ENCODE measurements at regions not wholly inside any gene's neighbourhood (a gene's known extent, or its start where the extent isn't known, plus 50 kb on each side); places are given as distances from the start of the nearest gene placed in this dataset.

DNA sequence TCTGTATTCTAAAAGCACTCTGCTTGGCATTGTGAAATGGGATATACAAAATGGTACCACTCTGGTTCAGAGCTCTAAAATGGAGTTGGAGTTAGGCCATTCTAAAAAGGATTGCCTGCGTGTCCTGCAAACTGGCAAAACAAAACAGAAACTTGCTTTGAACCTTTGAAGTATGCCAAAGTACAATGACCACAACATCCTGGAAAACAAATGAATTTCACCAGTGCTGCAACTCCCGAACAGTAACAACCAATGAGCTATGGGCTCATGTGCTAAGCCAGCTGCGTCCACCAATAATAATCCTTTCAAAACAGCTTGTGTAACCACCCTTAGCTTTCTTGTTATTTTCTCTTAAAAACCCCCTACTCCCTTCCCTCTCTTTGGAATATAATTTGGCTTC lies 88.4 kb upstream of the CXCL14 start:
- TF ChIP-seq, protein P1, sequence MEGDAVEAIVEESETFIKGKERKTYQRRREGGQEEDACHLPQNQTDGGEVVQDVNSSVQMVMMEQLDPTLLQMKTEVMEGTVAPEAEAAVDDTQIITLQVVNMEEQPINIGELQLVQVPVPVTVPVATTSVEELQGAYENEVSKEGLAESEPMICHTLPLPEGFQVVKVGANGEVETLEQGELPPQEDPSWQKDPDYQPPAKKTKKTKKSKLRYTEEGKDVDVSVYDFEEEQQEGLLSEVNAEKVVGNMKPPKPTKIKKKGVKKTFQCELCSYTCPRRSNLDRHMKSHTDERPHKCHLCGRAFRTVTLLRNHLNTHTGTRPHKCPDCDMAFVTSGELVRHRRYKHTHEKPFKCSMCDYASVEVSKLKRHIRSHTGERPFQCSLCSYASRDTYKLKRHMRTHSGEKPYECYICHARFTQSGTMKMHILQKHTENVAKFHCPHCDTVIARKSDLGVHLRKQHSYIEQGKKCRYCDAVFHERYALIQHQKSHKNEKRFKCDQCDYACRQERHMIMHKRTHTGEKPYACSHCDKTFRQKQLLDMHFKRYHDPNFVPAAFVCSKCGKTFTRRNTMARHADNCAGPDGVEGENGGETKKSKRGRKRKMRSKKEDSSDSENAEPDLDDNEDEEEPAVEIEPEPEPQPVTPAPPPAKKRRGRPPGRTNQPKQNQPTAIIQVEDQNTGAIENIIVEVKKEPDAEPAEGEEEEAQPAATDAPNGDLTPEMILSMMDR (IDR thresholded peaks at IDR 0.05; ENCODE audit: borderline replicate concordance, extremely low read depth, low read length, poor library complexity, severe bottlenecking) = no peak
- TF ChIP-seq EZH2 (IDR thresholded peaks at IDR 0.05; ENCODE audit: borderline replicate concordance, low read depth, low read length, severe bottlenecking) = no peak

Data from DND-41 (cell line).